Prostate gland (tissue), 2 donors: ENCODE measurements at regions not wholly inside any gene's neighbourhood (a gene's known extent, or its start where the extent isn't known, plus 50 kb on each side); places are given as distances from the start of the nearest gene placed in this dataset.

Source experiments
- CTCF ChIP-seq, 4 experiments: fragments of 200-600 bp in 2 of 4; fragments of 450-650 bp in 2 of 4; sonication (generic) in 2 of 4; IDR thresholded peaks; 1 replicate in 3 of 4; 2 replicates in 1 of 4; pipeline ENCODE4 v1.5.1; 2016 to 2019; ENCODE audit warnings: antibody characterized with exemption in 4 of 4, mild to moderate bottlenecking in 2 of 4, moderate library complexity in 2 of 4
- POLR2A ChIP-seq: fragments of 450-650 bp; IDR thresholded peaks from one replicate; pipeline ENCODE4 v1.6.1; 2016; ENCODE audit warnings: antibody characterized with exemption, mild to moderate bottlenecking

GRCh38 chr10:2897619-2898508 is 169.5 kb upstream of the PFKP start:
- TF ChIP-seq CTCF (IDR thresholded peaks at IDR 0.05) (no peak), POLR2A (no peak)
